ENCODE measurements at regions not wholly inside any gene's neighbourhood (a gene's known extent, or its start where the extent isn't known, plus 50 kb on each side); places are given as distances from the start of the nearest gene placed in this dataset.

DNA sequence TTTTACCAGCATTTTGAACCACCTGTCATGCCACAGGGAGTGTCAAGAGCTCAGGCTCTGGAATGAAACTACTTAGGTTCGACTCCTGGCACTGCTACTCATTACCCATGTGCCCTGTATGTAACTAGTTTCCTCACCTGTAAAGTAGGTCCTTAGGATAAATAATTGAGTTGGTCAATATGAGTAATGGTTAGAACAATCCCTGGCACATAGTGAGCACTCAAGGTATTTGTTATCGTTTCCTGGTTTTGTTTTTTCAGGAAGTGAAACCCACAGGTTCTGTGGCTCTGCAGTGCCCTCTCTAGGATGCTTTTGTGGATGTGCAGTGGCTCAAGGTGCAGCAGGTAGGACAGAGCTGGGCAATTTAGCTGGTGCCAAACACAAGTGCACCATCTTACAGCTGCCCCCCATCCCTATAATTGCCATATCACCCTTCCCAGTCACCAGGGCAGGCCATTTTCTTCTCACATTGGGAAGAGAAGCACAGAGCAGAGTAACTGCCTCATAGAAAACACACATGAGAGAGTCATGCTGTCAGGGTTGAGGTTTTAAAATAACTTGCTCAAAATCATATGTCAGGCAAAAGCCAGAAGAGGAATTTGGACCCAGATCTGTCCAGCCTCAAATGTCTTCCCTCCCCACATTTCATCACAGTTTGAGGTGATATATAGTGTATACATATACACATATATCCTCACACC, 297.5 kb downstream of the RPAP3 start:
- TF ChIP-seq POLR2A (IDR thresholded peaks at IDR 0.05): no peak
- TF ChIP-seq CTCF (IDR thresholded peaks at IDR 0.05): peak in 1 of 3 experiments; percentile 12
